RWPE1 (cell line): ENCODE measurements at regions not wholly inside any gene's neighbourhood (a gene's known extent, or its start where the extent isn't known, plus 50 kb on each side); places are given as distances from the start of the nearest gene placed in this dataset.

ENCODE experiments used
- CTCF ChIA-PET: fragments of 350-600 bp; sonication (Branson Sonifier 250); formaldehyde crosslinking; extraction: SDS; loops from one replicate; lab custom pipeline; 2021; lab: Yijun Ruan, JAX
- POLR2A ChIA-PET: fragments of 400-600 bp; formaldehyde crosslinking; extraction: SDS; loops from one replicate; lab custom pipeline; 2020; ENCODE audit warnings: antibody characterized with exemption; ENCODE audit not compliant: low non-redundant PET; lab: Yijun Ruan, JAX
- DNase-seq: peaks from one replicate; pipeline ENCODE4 v3.0.0; 2012; ENCODE audit warnings: low spot score
- H3K27ac ChIP-seq: fragments of 450-650 bp; 2 replicates; pipeline ENCODE4 v1.5.1; 2017
- TF ChIP-seq, protein P1 (sequence below): fragments of 450-650 bp; conservative IDR thresholded peaks from 2 replicates; pipeline ENCODE4 v1.5.1; 2017; ENCODE audit warnings: low read depth, mild to moderate bottlenecking

DNA sequence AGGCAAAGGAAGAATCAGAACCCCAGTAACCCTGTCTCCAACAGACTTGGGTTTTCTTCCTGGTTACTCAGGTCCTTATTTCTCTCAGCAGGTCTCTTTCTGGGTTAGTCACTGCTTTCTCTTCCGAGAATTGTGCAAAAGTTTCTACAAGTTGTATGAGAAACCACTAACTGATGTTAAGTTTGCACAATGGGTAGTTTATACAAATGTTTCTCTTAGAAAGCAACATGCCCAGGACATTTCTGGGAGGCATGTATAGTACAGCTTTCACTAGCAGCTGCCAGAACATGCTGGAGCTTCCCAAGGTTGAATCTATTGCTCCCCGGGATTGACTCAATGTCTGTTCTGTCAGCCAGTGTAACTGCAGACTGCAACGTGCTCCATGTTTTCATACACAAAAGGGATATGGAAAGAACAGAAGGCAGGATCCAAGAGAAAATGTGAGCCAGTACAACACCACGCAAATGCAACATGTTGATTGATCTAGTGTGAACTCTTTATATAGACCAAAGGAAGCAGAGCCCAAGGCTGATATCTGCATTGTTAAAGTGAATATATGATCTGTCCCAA, 887.8 kb downstream of the MCTP2 start:
- TF ChIP-seq, protein P1, sequence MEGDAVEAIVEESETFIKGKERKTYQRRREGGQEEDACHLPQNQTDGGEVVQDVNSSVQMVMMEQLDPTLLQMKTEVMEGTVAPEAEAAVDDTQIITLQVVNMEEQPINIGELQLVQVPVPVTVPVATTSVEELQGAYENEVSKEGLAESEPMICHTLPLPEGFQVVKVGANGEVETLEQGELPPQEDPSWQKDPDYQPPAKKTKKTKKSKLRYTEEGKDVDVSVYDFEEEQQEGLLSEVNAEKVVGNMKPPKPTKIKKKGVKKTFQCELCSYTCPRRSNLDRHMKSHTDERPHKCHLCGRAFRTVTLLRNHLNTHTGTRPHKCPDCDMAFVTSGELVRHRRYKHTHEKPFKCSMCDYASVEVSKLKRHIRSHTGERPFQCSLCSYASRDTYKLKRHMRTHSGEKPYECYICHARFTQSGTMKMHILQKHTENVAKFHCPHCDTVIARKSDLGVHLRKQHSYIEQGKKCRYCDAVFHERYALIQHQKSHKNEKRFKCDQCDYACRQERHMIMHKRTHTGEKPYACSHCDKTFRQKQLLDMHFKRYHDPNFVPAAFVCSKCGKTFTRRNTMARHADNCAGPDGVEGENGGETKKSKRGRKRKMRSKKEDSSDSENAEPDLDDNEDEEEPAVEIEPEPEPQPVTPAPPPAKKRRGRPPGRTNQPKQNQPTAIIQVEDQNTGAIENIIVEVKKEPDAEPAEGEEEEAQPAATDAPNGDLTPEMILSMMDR: no peak
- POLR2A ChIA-PET: no interaction called here
- H3K27ac ChIP-seq: no peak overlapping the region
- no peak for DNase-seq
- CTCF ChIA-PET: interaction anchor here (0.7 kb wide), 1 partner anchor 1198 kb away, joined by 3 read pairs; no protein-coding TSS in a partner anchor

DNA sequence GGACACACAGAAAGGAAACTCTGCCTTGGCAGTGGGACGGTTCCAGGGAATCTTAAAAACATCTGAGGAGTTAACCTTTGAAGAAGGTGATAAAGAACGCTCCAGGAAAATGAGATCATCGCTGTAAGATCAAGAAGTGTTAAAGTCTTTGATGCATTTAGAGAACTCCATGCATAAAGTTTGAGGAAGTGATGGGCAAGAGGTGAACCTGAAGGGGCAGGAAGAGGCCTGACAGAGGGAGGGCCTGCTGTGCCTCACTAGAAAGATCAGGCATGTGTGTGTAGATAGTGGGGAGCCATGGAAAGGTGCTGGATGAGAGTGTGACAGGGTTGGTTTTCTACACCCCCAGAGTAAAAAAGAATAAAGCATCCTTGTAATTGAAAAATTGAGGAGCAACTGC, 889.2 kb downstream of the MCTP2 start:
- DNase-seq: no peak
- CTCF ChIA-PET: no interaction called here
- POLR2A ChIA-PET: no interaction called here
- TF ChIP-seq, protein P1: no peak
- no peak overlapping the region for H3K27ac ChIP-seq

DNA sequence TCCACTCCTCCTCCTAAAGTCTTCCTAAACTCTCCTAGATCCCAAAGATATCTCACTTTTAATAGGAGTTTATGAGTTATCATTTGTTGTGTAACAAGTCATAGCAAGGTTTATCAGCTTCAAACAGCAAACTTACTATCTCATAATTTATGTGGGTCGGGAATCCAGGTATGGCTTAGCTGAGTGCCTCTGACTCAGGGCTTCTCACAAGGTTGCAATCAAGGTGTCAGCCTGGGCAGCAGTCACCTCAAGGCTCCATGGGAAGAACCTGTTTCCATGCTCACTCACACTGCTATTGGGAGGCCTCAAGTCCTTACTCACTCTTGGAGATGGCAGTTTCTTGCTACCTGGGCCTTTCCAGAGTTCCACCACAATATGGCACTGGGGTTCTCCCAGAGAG, 889.8 kb downstream of the MCTP2 start:
- CTCF ChIA-PET: interaction anchor here (0.8 kb wide), 1 partner anchor 269 kb away, joined by 3 read pairs; no protein-coding TSS in a partner anchor

DNA sequence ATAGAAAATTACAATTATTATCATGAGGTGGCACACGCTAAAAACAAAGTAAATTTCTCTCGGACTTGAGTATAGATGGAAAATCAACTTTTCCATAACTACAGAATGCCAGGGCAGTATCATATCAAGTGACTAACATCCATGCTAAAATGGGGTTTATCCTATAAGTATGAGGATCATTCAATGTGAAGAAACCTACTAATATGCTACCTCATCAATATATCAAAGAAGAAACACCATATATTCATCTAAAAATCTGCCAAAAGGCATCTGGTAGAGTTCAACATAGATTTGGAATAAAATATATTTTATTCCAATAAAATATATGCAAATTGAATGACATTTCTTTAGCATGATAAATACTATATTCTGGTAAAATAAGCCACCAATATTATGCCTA, 894.4 kb downstream of the MCTP2 start:
- TF ChIP-seq, protein P1: no peak
- H3K27ac ChIP-seq: no peak overlapping the region
- no peak for DNase-seq
- ChIA-PET POLR2A (no interaction called here), CTCF (no interaction called here)

More for the DNA sequence above, 889.8 kb downstream of the MCTP2 start:
- DNase-seq: no peak
- POLR2A ChIA-PET: no interaction called here
- no peak overlapping the region for H3K27ac ChIP-seq
- TF ChIP-seq, protein P1: no peak

DNA sequence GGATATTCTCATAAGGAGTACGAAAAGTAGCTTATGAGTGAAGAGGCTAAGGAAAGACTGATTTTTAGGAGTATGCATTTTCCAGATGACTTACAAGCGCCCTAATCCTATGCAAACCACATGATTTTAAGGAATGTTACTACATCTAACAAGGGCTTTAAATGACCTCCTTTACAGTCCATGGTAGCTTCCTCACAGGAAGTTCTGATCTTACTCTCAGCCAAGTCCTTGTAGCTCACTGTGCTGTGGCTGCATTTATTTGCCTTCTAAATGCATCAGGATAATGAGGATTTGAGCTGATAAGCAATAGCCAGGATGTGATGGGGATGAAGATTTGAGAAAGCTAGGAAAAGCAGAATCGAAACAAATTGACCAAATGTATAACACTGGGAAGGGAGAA, 896.0 kb downstream of the MCTP2 start:
- TF ChIP-seq, protein P1: no peak
- ChIA-PET POLR2A (no interaction called here), CTCF (no interaction called here)
- DNase-seq: no peak
- no peak overlapping the region for H3K27ac ChIP-seq

DNA sequence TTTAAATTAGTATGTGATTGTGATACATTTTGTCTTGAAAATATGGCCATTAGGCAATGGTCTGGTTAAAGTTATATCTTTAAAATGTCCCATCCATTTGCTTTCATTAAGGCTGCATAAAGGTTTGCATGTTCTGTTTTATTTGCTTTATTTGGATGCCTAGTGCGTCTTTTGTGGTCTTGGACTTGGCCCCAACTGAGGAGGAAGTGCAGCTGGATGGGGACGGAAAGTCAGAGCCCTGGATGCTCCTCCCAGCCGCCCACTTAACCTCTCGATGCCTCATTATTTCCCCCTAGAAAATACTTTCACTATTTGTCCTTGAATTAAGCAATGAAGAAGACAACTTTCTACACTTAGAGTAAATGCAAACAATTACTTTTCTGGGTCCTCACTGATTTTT, 898.2 kb downstream of the MCTP2 start:
- CTCF ChIA-PET: no interaction called here
- no peak for DNase-seq
- TF ChIP-seq, protein P1: no peak
- POLR2A ChIA-PET: no interaction called here
- H3K27ac ChIP-seq: no peak overlapping the region
